Breast epithelium (tissue), 3 donors: ENCODE measurements at regions not wholly inside any gene's neighbourhood (a gene's known extent, or its start where the extent isn't known, plus 50 kb on each side); places are given as distances from the start of the nearest gene placed in this dataset.

Experiments used
- CTCF ChIP-seq, 3 donors: fragments of 450-650 bp; IDR thresholded peaks; one replicate each; pipeline ENCODE4 v1.5.1; 2016 to 2017; ENCODE audit warnings: antibody characterized with exemption in 3 of 3, mild to moderate bottlenecking in 3 of 3, moderate library complexity in 3 of 3
- POLR2A ChIP-seq: fragments of 450-650 bp; IDR thresholded peaks from one replicate; pipeline ENCODE4 v1.6.1; 2016; ENCODE audit warnings: antibody characterized with exemption, mild to moderate bottlenecking, moderate library complexity

GRCh38 chr9:102767076-102767475, 228.1 kb upstream of the CYLC2 start:
- TF ChIP-seq CTCF (IDR thresholded peaks at IDR 0.05) (no peak), POLR2A (no peak)
